ENCODE measurements at regions not wholly inside any gene's neighbourhood (a gene's known extent, or its start where the extent isn't known, plus 50 kb on each side); places are given as distances from the start of the nearest gene placed in this dataset.
A peak's percentile ranks its signal among the peaks of the same experiment; 100 is the strongest.

GRCh38 chr4:104967034-104967401, 179.7 kb upstream of the TET2 start:
- ChIA-PET POLR2A (no interaction called here), RAD21 (ENCODE audit: unreplicated experiment) (interaction anchor here (0.9 to 1.8 kb wide), 7 partner anchors 9 to 97 kb away, joined by 3 to 6 read pairs (median 4); no protein-coding TSS in a partner anchor), CTCF (interaction anchor here (0.6 to 1.4 kb wide), 3 partner anchors 30 to 92 kb away, joined by 3 to 5 read pairs (median 3); no protein-coding TSS in a partner anchor), SMC1A (ENCODE audit: uncharacterized antibody, unreplicated experiment) (interaction anchor here (1.0 to 1.7 kb wide), 4 partner anchors 23 to 95 kb away, joined by 3 to 14 read pairs (median 9); no protein-coding TSS in a partner anchor)
- H3K9ac ChIP-seq (ENCODE audit: control insufficient read depth, insufficient read depth, low read length): peak overlapping the region; percentile 72
- peak overlapping the region; percentile 91 for H3K27ac ChIP-seq (ENCODE audit: control insufficient read depth, insufficient read depth)
- H3K36me3 ChIP-seq (ENCODE audit: control insufficient read depth in 2 of 2, insufficient read depth in 2 of 2, low read length in 1 of 2): no peaks in the 10 kb centered on the region; a peak in 1 of 4 replicates
- FAIRE-seq (no peak), ATAC-seq (peak; percentile 59), DNase-seq (ENCODE audit: low read depth, low spot score) (no peak)
- H3K4me1 ChIP-seq (ENCODE audit: control insufficient read depth, insufficient read depth, low read length): peaks cover 35% of the 10 kb centered on the region
- in situ Hi-C loops (cut with MboI) (no loop called here), intact Hi-C loops (cut with micrococcal nuclease; ENCODE audit: unreplicated experiment) (loop anchor here (2.0 to 10.0 kb wide), 8 partner anchors 24 to 902 kb away; partner anchors contain the start of genes CXXC4 and TET2)
- H3K4me3 ChIP-seq: peak overlapping the region; percentile 51; the same call in 1 of the 2 replicates
- peak overlapping the region; percentile 67 for H2AFZ ChIP-seq (ENCODE audit: control insufficient read depth, low read depth, low read length)
- BruUV-seq (replicated peaks): no TSS peak
- TF ChIP-seq EED (IDR thresholded peaks at IDR 0.05; ENCODE audit: low read depth) (0 out of 2 replicates have a peak, but pooled peaks have one; percentile 6), YY1 (IDR thresholded peaks at IDR 0.05; ENCODE audit: low read depth, low read length) (no peak), TCF3 (IDR thresholded peaks at IDR 0.05; ENCODE audit: borderline replicate concordance, insufficient read depth, low read depth, low read length) (no peak), NFIC (IDR thresholded peaks at IDR 0.05; ENCODE audit: low read depth, low read length) (peak; percentile 22; the same call in 1 of the 2 replicates), RCOR1 (conservative IDR thresholded peaks at IDR 0.05; ENCODE audit: low read depth, low read length) (0 out of 2 replicates have a peak, but pooled peaks have one; percentile 11), BHLHE40 (IDR thresholded peaks at IDR 0.05; ENCODE audit: borderline replicate concordance in 1 of 2, low read depth in 2 of 2, low read length in 1 of 2) (peak in 1 of 2 experiments; percentile 34; a peak in 2 of 4 replicates), RBBP5 (conservative IDR thresholded peaks at IDR 0.05) (no peak), CBX5 (IDR thresholded peaks at IDR 0.05; ENCODE audit: low read depth) (peak; percentile 13), WRNIP1 (IDR thresholded peaks at IDR 0.05; ENCODE audit: borderline replicate concordance, low read depth, low read length) (no peak), SRF (IDR thresholded peaks at IDR 0.05; ENCODE audit: low read depth in 2 of 2, low read length in 2 of 2) (no peak)
- no peaks in the 10 kb centered on the region for H3K27me3 ChIP-seq (replicated peaks in 1 of 2; ENCODE audit: control insufficient read depth in 2 of 2, insufficient read depth in 2 of 2, low read length in 1 of 2)
- H3K79me2 ChIP-seq (ENCODE audit: control insufficient read depth, insufficient read depth, low read length): peaks cover 9% of the 10 kb centered on the region
- WGBS (ENCODE audit: insufficient coverage, insufficient replicate concordance, low lambda C conversion rate, missing lambda C conversion rate): 4% methylated on average over 3 of the region's 3 CpGs
- H3K4me2 ChIP-seq (ENCODE audit: control insufficient read depth, insufficient read depth): peak overlapping the region; percentile 83
- H3K9me3 ChIP-seq (replicated peaks; ENCODE audit: control insufficient read depth, insufficient read depth, low read length): peaks cover 16% of the 10 kb centered on the region; the same call in 2 of the 3 replicates
- H4K20me1 ChIP-seq (ENCODE audit: control insufficient read depth, insufficient read depth): no peaks in the 10 kb centered on the region

All from GM12878 (cell line).